IMR-90 (cell line): ENCODE measurements at regions not wholly inside any gene's neighbourhood (a gene's known extent, or its start where the extent isn't known, plus 50 kb on each side); places are given as distances from the start of the nearest gene placed in this dataset.

Experiments used
- ATAC-seq: fragments of 200-7000 bp; cut with Tn5 transposase; 2 replicates; pipeline ENCODE4 v1.9.1; 2020; ENCODE audit warnings: low read depth, mild to moderate bottlenecking, moderate library complexity
- BruUV-seq: library from RNA; stranded (reverse); fragments of 400-500 nt; replicated peaks from 2 replicates; lab custom pipeline; 2021; lab: Mats Ljungman, UMichigan
- CTCF ChIA-PET: fragments of 300-600 bp; formaldehyde crosslinking; extraction: SDS; loops from one replicate; lab custom pipeline; 2021; ENCODE audit warnings: antibody characterized with exemption; lab: Yijun Ruan, JAX
- POLR2A ChIA-PET: fragments of 300-600 bp; sonication (Branson Sonifier 250); formaldehyde crosslinking; loops from one replicate; lab custom pipeline; 2022; ENCODE audit warnings: antibody characterized with exemption; ENCODE audit not compliant: unreplicated experiment; lab: Charles Lee
- DNase-seq: peaks from one replicate; pipeline ENCODE4 v3.0.0; 2013
- H2AFZ ChIP-seq: replicated peaks from 2 replicates; pipeline ENCODE3; 2013; ENCODE audit warnings: low read length, mild to moderate bottlenecking; ENCODE audit not compliant: poor library complexity
- H2AK5ac ChIP-seq: 2 replicates; pipeline ENCODE4 v1.6.1; 2013; ENCODE audit warnings: low read depth, low read length, inconsistent platforms
- H2AK9ac ChIP-seq: replicated peaks from 2 replicates; pipeline ENCODE3; 2013; ENCODE audit warnings: mild to moderate bottlenecking, low read depth, low read length, moderate library complexity; ENCODE audit not compliant: poor library complexity
- H2BK120ac ChIP-seq: 2 replicates; pipeline ENCODE4 v1.6.1; 2013; ENCODE audit warnings: low read depth, low read length, inconsistent platforms
- H2BK15ac ChIP-seq: 3 replicates; pipeline ENCODE4 v1.6.1; 2013; ENCODE audit warnings: low read depth, low read length, inconsistent platforms
- H2BK20ac ChIP-seq: 2 replicates; pipeline ENCODE4 v1.6.1; 2013; ENCODE audit warnings: low read depth, mild to moderate bottlenecking, inconsistent platforms, low read length, moderate library complexity
- H2BK5ac ChIP-seq: 2 replicates; pipeline ENCODE4 v1.6.1; 2013; ENCODE audit warnings: mild to moderate bottlenecking, low read depth, low read length, inconsistent platforms; ENCODE audit not compliant: poor library complexity, severe bottlenecking
- H3K14ac ChIP-seq: replicated peaks from 2 replicates; pipeline ENCODE4 v1.6.1; 2013; ENCODE audit warnings: low read depth, low read length, inconsistent platforms
- H3K18ac ChIP-seq: 2 replicates; pipeline ENCODE4 v1.6.1; 2013; ENCODE audit warnings: low read depth, low read length, control low read depth
- H3K23ac ChIP-seq: 2 replicates; pipeline ENCODE4 v1.6.1; 2013; ENCODE audit warnings: low read depth, low read length, inconsistent platforms
- H3K27ac ChIP-seq: 2 replicates; pipeline ENCODE4 v1.5.1; 2013; ENCODE audit warnings: mild to moderate bottlenecking, control low read depth, low read length; ENCODE audit not compliant: insufficient read depth
- H3K27me3 ChIP-seq: 2 replicates; pipeline ENCODE4 v1.6.1; 2013; ENCODE audit warnings: low read length; ENCODE audit not compliant: control insufficient read depth, insufficient read depth
- H3K36me3 ChIP-seq: 2 replicates; pipeline ENCODE4 v1.6.1; 2013; ENCODE audit warnings: low read length, mixed read lengths; ENCODE audit not compliant: control insufficient read depth, insufficient read depth
- H3K4ac ChIP-seq: 2 replicates; pipeline ENCODE4 v1.6.1; 2013; ENCODE audit warnings: low read depth, low read length, inconsistent platforms
- H3K4me1 ChIP-seq: 2 replicates; pipeline ENCODE4 v1.6.1; 2013; ENCODE audit warnings: low read length, mixed read lengths; ENCODE audit not compliant: control insufficient read depth, insufficient read depth
- H3K4me2 ChIP-seq: 2 replicates; pipeline ENCODE4 v1.6.1; 2013; ENCODE audit warnings: low read depth, mild to moderate bottlenecking, control low read depth, low read length, moderate library complexity
- H3K4me3 ChIP-seq: 2 replicates; pipeline ENCODE4 v1.5.1; 2013; ENCODE audit warnings: low read depth, mild to moderate bottlenecking, control low read depth, low read length, moderate library complexity; ENCODE audit not compliant: insufficient read depth
- H3K56ac ChIP-seq: 2 replicates; pipeline ENCODE4 v1.6.1; 2013; ENCODE audit warnings: low read length, inconsistent platforms; ENCODE audit not compliant: insufficient read depth; ENCODE audit errors: extremely low read depth
- H3K79me1 ChIP-seq, 2 experiments: 2 replicates each; pipeline ENCODE4 v1.6.1; 2013; ENCODE audit warnings: low read length in 2 of 2, inconsistent platforms in 1 of 2, low read depth in 1 of 2
- H3K9ac ChIP-seq: 2 replicates; pipeline ENCODE4 v1.6.1; 2013; ENCODE audit warnings: low read depth, low read length, control low read depth
- H3K9me1 ChIP-seq: 2 replicates; pipeline ENCODE4 v1.6.1; 2013; ENCODE audit warnings: low read length, inconsistent platforms; ENCODE audit not compliant: insufficient read depth
- H3K9me3 ChIP-seq: 2 replicates; pipeline ENCODE4 v1.6.1; 2013; ENCODE audit warnings: low read length; ENCODE audit not compliant: control insufficient read depth, insufficient read depth
- H4K20me1 ChIP-seq: 2 replicates; pipeline ENCODE4 v1.6.1; 2013; ENCODE audit warnings: low read length, inconsistent platforms; ENCODE audit not compliant: insufficient read depth
- H4K5ac ChIP-seq: 2 replicates; pipeline ENCODE4 v1.6.1; 2013; ENCODE audit warnings: mild to moderate bottlenecking, low read depth, low read length, control low read depth
- H4K8ac ChIP-seq, 2 experiments: 2 replicates each; pipeline ENCODE4 v1.6.1; 2013; ENCODE audit warnings: low read depth in 2 of 2, low read length in 2 of 2, control low read depth in 1 of 2, inconsistent platforms in 1 of 2
- H4K91ac ChIP-seq: 2 replicates; pipeline ENCODE4 v1.6.1; 2013; ENCODE audit warnings: low read depth, low read length, inconsistent platforms; ENCODE audit not compliant: insufficient read depth
- BHLHE40 ChIP-seq: fragments of 150-350 bp; IDR thresholded peaks from 2 replicates; pipeline ENCODE4 v1.6.1; 2016; ENCODE audit warnings: mild to moderate bottlenecking, low read depth, low read length
- CEBPB ChIP-seq: IDR thresholded peaks from 2 replicates; pipeline ENCODE4 v1.6.1; 2012; ENCODE audit warnings: low read depth, low read length, improper control_type of control experiment
- CHD1 ChIP-seq: IDR thresholded peaks from 2 replicates; pipeline ENCODE4 v1.6.1; 2012; ENCODE audit warnings: low read depth, low read length, improper control_type of control experiment
- FOS ChIP-seq: fragments of 150-350 bp; IDR thresholded peaks from 2 replicates; pipeline ENCODE4 v1.6.1; 2016; ENCODE audit warnings: low read depth, low read length
- MAFK ChIP-seq: IDR thresholded peaks from 2 replicates; pipeline ENCODE4 v1.6.1; 2012; ENCODE audit warnings: low read depth, low read length, improper control_type of control experiment
- MAZ ChIP-seq: IDR thresholded peaks from 2 replicates; pipeline ENCODE4 v1.6.1; 2012; ENCODE audit warnings: low read depth, mild to moderate bottlenecking, low read length, improper control_type of control experiment, moderate library complexity, borderline replicate concordance
- MXI1 ChIP-seq: IDR thresholded peaks from 2 replicates; pipeline ENCODE4 v1.6.1; 2012; ENCODE audit warnings: low read depth, mild to moderate bottlenecking, low read length, moderate library complexity, borderline replicate concordance
- NFE2L2 ChIP-seq: fragments of 150-350 bp; IDR thresholded peaks from 2 replicates; pipeline ENCODE4 v1.6.1; 2016; ENCODE audit warnings: low read depth, mild to moderate bottlenecking, low read length
- POLR2A ChIP-seq: IDR thresholded peaks from 2 replicates; pipeline ENCODE4 v1.6.1; 2012; ENCODE audit warnings: mild to moderate bottlenecking, low read depth, low read length
- RAD21 ChIP-seq: IDR thresholded peaks from 2 replicates; pipeline ENCODE4 v1.6.1; 2012; ENCODE audit warnings: low read length, improper control_type of control experiment
- RCOR1 ChIP-seq: IDR thresholded peaks from 2 replicates; pipeline ENCODE4 v1.6.1; 2012; ENCODE audit warnings: mild to moderate bottlenecking, low read length, improper control_type of control experiment; ENCODE audit not compliant: insufficient replicate concordance
- RFX5 ChIP-seq: IDR thresholded peaks from 2 replicates; pipeline ENCODE4 v1.8.0; 2012; ENCODE audit warnings: low read depth, mild to moderate bottlenecking, low read length, moderate library complexity
- SMC3 ChIP-seq: fragments of 150-350 bp; IDR thresholded peaks from 2 replicates; pipeline ENCODE4 v1.6.1; 2016; ENCODE audit warnings: low read depth, mild to moderate bottlenecking, antibody characterized with exemption, low read length, moderate library complexity
- WGBS, 2 experiments: methylation state at CpG; one replicate each; pipeline versions ENCODE4 v1.1.5 to v1.1.7; 2013; ENCODE audit warnings: missing lambda C conversion rate in 2 of 2; ENCODE audit not compliant: insufficient read length in 1 of 2; ENCODE audit errors: extremely low coverage in 2 of 2; 5-methylcytosine and 5-hydroxymethylcytosine counted together
- dilution Hi-C: fragments of 300-500 bp; cut with HindIII; formaldehyde crosslinking; loops from one replicate; pipeline ENCODE4 v1.14.3; 2018; ENCODE audit warnings: low sequenced_read_pairs; ENCODE audit not compliant: unreplicated experiment
- in situ Hi-C: fragments of 300-500 bp; cut with MboI; formaldehyde crosslinking; loops from 3 replicates; pipeline ENCODE4 v1.14.3; 2019; ENCODE audit warnings: low sequenced_read_pairs, inconsistent platforms, mixed read lengths
- intact Hi-C: fragments of 100-400 bp; cut with micrococcal nuclease; formaldehyde crosslinking; loops from 2 replicates; pipeline ENCODE4 v1.10.0; 2022
- TF ChIP-seq, protein P1 (sequence below): conservative IDR thresholded peaks from 2 replicates; pipeline ENCODE4 v1.5.1; 2012; ENCODE audit warnings: mild to moderate bottlenecking, low read depth, low read length, improper control_type of control experiment
- TF ChIP-seq, protein P2 (sequence below): fragments of 150-350 bp; IDR thresholded peaks from 2 replicates; pipeline ENCODE4 v1.6.1; 2017; ENCODE audit warnings: mild to moderate bottlenecking, antibody characterized with exemption, low read length, low read depth
- TF ChIP-seq, protein P3 (sequence below): fragments of 150-350 bp; IDR thresholded peaks from 2 replicates; pipeline ENCODE4 v1.6.1; 2016; ENCODE audit warnings: low read depth, mild to moderate bottlenecking, low read length, moderate library complexity, borderline replicate concordance

GRCh38 chr15:37774961-37775360 lies 159.5 kb upstream of the TMCO5A start:
- H3K14ac ChIP-seq, result no peak overlapping the region
- ChIA-PET CTCF (no interaction called here), POLR2A (no interaction called here)
- H3K9ac ChIP-seq, result no peak overlapping the region
- no peak overlapping the region for H3K18ac ChIP-seq
- no peaks in the 10 kb centered on the region for H3K9me1 ChIP-seq
- H4K20me1 ChIP-seq, result no peaks in the 10 kb centered on the region
- ATAC-seq (no peak), DNase-seq (no peak)
- H2AFZ ChIP-seq, result no peak overlapping the region
- no peaks in the 10 kb centered on the region for H3K27me3 ChIP-seq
- BruUV-seq, result no TSS peak
- H3K4me2 ChIP-seq, result no peak overlapping the region
- no peaks in the 10 kb centered on the region for H3K79me1 ChIP-seq
- no CpG with 5 or more reads among the region's 2 CpGs for WGBS, 2 experiments
- TF ChIP-seq RCOR1 (no peak), BHLHE40 (no peak), CHD1 (no peak), POLR2A (no peak), FOS (no peak), CEBPB (no peak), RAD21 (no peak), NFE2L2 (no peak), SMC3 (no peak), MAFK (no peak), RFX5 (no peak), MXI1 (no peak), MAZ (no peak)
- TF ChIP-seq, protein P1, sequence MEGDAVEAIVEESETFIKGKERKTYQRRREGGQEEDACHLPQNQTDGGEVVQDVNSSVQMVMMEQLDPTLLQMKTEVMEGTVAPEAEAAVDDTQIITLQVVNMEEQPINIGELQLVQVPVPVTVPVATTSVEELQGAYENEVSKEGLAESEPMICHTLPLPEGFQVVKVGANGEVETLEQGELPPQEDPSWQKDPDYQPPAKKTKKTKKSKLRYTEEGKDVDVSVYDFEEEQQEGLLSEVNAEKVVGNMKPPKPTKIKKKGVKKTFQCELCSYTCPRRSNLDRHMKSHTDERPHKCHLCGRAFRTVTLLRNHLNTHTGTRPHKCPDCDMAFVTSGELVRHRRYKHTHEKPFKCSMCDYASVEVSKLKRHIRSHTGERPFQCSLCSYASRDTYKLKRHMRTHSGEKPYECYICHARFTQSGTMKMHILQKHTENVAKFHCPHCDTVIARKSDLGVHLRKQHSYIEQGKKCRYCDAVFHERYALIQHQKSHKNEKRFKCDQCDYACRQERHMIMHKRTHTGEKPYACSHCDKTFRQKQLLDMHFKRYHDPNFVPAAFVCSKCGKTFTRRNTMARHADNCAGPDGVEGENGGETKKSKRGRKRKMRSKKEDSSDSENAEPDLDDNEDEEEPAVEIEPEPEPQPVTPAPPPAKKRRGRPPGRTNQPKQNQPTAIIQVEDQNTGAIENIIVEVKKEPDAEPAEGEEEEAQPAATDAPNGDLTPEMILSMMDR, result no peak
- TF ChIP-seq, protein P2, sequence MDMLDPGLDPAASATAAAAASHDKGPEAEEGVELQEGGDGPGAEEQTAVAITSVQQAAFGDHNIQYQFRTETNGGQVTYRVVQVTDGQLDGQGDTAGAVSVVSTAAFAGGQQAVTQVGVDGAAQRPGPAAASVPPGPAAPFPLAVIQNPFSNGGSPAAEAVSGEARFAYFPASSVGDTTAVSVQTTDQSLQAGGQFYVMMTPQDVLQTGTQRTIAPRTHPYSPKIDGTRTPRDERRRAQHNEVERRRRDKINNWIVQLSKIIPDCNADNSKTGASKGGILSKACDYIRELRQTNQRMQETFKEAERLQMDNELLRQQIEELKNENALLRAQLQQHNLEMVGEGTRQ, result no peak
- TF ChIP-seq, protein P3, sequence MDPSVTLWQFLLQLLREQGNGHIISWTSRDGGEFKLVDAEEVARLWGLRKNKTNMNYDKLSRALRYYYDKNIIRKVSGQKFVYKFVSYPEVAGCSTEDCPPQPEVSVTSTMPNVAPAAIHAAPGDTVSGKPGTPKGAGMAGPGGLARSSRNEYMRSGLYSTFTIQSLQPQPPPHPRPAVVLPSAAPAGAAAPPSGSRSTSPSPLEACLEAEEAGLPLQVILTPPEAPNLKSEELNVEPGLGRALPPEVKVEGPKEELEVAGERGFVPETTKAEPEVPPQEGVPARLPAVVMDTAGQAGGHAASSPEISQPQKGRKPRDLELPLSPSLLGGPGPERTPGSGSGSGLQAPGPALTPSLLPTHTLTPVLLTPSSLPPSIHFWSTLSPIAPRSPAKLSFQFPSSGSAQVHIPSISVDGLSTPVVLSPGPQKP, result no peak
- H3K4ac ChIP-seq, result no peak overlapping the region
- H3K23ac ChIP-seq, result no peak overlapping the region
- no peak overlapping the region for H3K56ac ChIP-seq
- H3K4me1 ChIP-seq, result peaks cover 3% of the 10 kb centered on the region; the same call in 1 of the 2 replicates
- H3K9me3 ChIP-seq, result no peaks in the 10 kb centered on the region
- no peak overlapping the region for H2BK15ac ChIP-seq
- H3K4me3 ChIP-seq, result no peak overlapping the region
- in situ Hi-C loops (no loop called here), intact Hi-C loops (no loop called here), dilution Hi-C loops (no loop called here)
- no peak overlapping the region for H3K27ac ChIP-seq
- H2BK5ac ChIP-seq, result no peak overlapping the region
- H4K5ac ChIP-seq, result no peak overlapping the region
- H3K36me3 ChIP-seq, result no peaks in the 10 kb centered on the region
- H4K8ac ChIP-seq, result no peak overlapping the region
- no peak overlapping the region for H2BK20ac ChIP-seq
- H2AK9ac ChIP-seq, result no peak overlapping the region
- H2AK5ac ChIP-seq, result no peak overlapping the region
- no peak overlapping the region for H2BK120ac ChIP-seq
- H4K91ac ChIP-seq, result no peak overlapping the region
